ENCODE measurements at regions not wholly inside any gene's neighbourhood (a gene's known extent, or its start where the extent isn't known, plus 50 kb on each side); places are given as distances from the start of the nearest gene placed in this dataset.
A peak's percentile ranks its signal among the peaks of the same experiment; 100 is the strongest.

DNA sequence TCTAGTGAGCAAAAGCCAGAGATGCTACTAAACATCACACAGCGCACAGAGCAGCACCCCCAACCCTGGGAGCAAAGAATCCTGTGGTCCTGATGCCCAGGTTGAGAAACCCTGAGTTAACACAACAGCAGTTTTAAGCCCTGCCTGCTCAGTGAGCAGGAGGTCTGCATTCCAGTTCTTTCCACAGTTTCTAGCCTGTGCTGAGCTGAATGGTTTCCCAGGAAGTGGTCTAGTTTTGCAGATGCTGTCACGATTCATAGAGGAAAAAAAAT lies 171.1 kb upstream of the PROK2 start:
- TF ChIP-seq, protein P1, sequence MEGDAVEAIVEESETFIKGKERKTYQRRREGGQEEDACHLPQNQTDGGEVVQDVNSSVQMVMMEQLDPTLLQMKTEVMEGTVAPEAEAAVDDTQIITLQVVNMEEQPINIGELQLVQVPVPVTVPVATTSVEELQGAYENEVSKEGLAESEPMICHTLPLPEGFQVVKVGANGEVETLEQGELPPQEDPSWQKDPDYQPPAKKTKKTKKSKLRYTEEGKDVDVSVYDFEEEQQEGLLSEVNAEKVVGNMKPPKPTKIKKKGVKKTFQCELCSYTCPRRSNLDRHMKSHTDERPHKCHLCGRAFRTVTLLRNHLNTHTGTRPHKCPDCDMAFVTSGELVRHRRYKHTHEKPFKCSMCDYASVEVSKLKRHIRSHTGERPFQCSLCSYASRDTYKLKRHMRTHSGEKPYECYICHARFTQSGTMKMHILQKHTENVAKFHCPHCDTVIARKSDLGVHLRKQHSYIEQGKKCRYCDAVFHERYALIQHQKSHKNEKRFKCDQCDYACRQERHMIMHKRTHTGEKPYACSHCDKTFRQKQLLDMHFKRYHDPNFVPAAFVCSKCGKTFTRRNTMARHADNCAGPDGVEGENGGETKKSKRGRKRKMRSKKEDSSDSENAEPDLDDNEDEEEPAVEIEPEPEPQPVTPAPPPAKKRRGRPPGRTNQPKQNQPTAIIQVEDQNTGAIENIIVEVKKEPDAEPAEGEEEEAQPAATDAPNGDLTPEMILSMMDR (IDR thresholded peaks at IDR 0.05; ENCODE audit: low read length, missing control alignments), result no peak
- H3K4me3 ChIP-seq (replicated peaks; ENCODE audit: low read depth, low read length), result no peak overlapping the region
- peak; percentile 3 for DNase-seq (ENCODE audit: low read depth)

DNA sequence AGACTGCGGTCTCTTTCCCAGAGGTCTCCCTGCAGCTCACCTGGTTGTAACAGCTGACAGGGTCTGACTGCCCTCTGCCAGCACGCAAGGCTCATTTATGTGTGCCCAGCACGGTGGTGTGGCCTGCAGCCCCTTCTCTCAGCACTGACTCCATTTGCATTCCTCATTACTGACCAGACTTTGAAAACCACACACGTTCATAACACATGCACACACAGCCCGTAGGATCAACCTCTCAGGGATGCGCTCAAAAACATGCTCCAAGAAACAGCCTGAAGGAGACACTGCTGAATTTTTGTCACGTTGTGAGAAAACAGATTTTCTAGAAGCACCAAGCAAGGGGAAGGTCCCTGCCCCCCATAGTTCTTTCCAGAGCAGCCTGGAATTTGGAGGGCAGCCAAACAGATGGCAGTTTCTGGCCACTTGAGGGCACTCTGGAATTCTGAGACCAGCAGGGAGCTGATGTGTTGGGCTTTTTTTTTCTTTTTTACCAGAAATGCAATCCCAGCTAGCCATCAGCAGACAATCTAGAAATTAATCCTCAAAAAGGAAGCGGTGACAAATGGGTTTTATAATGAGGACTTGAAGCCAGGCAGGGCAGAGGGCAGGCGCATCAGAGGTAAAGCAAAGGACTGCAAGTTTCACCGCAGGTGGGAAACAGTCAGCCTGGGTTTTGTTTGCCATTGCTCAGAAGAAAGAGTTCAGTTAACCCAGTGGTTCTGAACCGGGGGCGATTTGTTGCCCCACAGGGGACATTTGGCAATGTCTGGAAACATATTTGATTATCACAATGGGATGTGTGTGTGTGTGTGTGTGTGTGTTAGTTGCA lies 170.5 kb upstream of the PROK2 start:
- H3K4me3 ChIP-seq (replicated peaks; ENCODE audit: low read depth, low read length), result no peak overlapping the region
- DNase-seq (ENCODE audit: low read depth), result peak; percentile 86
- TF ChIP-seq, protein P1 (IDR thresholded peaks at IDR 0.05; ENCODE audit: low read length, missing control alignments), result peak; percentile 78

DNA sequence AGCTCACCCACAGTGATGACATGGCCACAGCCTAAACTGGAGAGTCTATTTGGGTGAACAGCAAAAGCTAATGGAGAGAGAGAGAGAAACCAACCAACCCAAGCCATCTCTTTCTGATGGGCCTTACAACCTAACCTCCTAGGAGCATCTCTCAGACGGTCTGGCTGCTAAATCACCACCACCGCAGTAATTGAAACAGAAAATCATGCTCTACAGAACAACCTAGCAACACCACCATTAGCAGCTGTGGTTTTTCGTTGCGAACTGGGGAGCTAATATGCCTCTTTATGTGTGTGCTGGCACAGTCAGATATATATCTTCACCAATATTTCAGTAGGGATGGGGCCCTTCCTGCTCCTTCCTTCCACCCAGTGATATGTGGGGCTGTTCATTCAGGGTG lies 166.9 kb upstream of the PROK2 start:
- H3K4me3 ChIP-seq (replicated peaks; ENCODE audit: low read depth, low read length), result no peak overlapping the region
- DNase-seq (ENCODE audit: low read depth), result no peak
- TF ChIP-seq, protein P1 (IDR thresholded peaks at IDR 0.05; ENCODE audit: low read length, missing control alignments), result no peak

DNA sequence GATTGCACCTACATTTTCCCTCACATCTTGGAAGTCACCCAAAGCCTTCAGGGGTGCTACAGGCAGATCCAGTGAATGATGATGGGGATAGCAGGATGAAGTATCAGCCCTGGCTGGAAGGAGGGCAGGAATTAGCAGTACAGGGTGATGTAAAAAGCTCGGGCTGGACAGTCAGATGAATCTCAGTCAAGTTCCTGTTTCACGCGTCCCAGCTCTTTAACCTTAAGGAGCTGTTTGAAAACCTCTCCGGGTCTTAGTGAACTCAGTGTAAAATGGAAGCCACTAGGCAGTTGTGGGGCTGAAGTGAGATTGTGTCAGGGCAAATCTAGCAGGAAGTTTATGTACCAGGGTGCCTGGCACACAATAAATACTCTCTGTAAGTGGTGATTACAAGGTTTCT lies 166.4 kb upstream of the PROK2 start:
- DNase-seq (ENCODE audit: low read depth), result no peak
- TF ChIP-seq, protein P1 (IDR thresholded peaks at IDR 0.05; ENCODE audit: low read length, missing control alignments), result no peak
- no peak overlapping the region for H3K4me3 ChIP-seq (replicated peaks; ENCODE audit: low read depth, low read length)

DNA sequence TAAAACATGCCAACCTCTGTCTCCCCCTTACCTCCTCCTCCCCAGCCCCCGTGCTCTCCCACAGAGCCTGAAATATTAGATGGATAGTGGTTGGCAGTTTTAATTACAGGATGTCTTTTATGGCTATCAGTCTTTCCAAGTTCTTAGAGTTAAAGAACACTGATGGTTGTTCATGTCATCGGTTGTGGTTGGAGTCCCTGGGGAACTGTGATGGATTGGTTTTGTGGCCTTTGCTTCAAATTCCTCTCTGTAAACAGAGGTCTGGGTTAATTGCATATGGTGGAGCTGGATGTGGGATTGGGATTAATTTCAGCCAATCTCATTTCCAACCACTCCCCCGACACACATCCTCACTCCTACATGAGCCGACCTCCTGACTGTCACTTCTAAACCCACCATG lies 164.5 kb upstream of the PROK2 start:
- TF ChIP-seq, protein P1 (IDR thresholded peaks at IDR 0.05; ENCODE audit: low read length, missing control alignments), result no peak
- no peak overlapping the region for H3K4me3 ChIP-seq (replicated peaks; ENCODE audit: low read depth, low read length)
- no peak for DNase-seq (ENCODE audit: low read depth)

DNA sequence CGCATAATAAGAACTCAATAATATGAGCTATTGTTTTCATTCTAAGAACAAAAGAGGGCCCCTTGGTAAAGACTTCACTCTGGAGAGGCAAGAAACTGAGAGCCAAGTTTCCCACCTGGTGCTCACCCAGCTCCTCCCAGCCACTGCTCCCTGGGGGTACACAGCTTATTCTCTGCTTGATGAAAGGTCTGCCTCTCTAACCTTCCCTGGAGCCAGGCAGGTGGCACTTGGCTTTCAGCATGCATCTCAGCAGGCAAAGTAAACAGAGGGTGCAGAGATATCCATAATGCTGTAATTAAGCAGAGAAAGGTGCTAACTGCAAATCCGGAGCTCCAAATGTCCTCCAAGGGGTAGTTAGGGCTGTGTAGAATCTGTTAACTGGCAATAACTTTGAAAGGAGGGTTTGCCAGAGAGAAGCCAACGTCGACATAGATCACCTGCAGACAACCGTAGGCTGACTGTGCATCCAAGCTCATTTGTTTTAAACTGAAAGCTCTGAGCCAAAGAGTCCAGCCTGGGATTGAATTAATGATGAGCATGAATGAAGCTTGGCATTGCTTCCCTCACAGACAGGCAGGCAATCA lies 159.6 kb upstream of the PROK2 start:
- TF ChIP-seq, protein P1 (IDR thresholded peaks at IDR 0.05; ENCODE audit: low read length, missing control alignments), result no peak
- H3K4me3 ChIP-seq (replicated peaks; ENCODE audit: low read depth, low read length), result no peak overlapping the region
- DNase-seq (ENCODE audit: low read depth), result no peak

Data from fibroblast of pulmonary artery (primary cell).